Stomach (tissue), 8 donors: ENCODE measurements at regions not wholly inside any gene's neighbourhood (a gene's known extent, or its start where the extent isn't known, plus 50 kb on each side); places are given as distances from the start of the nearest gene placed in this dataset.

Source experiments
- DNase-seq, 2 donors: peaks; one replicate each; pipeline versions ENCODE4 v3.0.0 to v3.0.0-alpha.2; 2013 to 2019
- H3K27ac ChIP-seq, 5 donors: fragments of 200-600 bp in 4 of 5; sonication (generic) in 4 of 5; one replicate each; pipeline ENCODE4 v1.5.1; 2013 to 2019; ENCODE audit warnings: mild to moderate bottlenecking in 1 of 5, moderate library complexity in 1 of 5
- H3K27me3 ChIP-seq, 3 donors: fragments of 200-600 bp; sonication (generic); one replicate each; pipeline ENCODE4 v1.5.1; 2017 to 2019; ENCODE audit warnings: mixed run types in 1 of 3
- H3K36me3 ChIP-seq, 4 donors: fragments of 200-600 bp; sonication (generic); 1 replicate in 3 of 4; 2 replicates in 1 of 4; pipeline ENCODE4 v1.5.1; 2016 to 2019
- H3K4me1 ChIP-seq, 4 donors: fragments of 200-600 bp; sonication (generic); one replicate each; pipeline ENCODE4 v1.5.1; 2016 to 2019
- H3K4me3 ChIP-seq, 4 donors: fragments of 200-600 bp; sonication (generic) in 3 of 4; one replicate each; pipeline ENCODE4 v1.5.1; 2016 to 2019; ENCODE audit warnings: mild to moderate bottlenecking in 1 of 4
- H3K9me3 ChIP-seq, 4 donors: fragments of 200-600 bp; sonication (generic); one replicate each; pipeline ENCODE4 v1.5.1; 2016 to 2019
- CTCF ChIP-seq, 7 experiments: fragments of 450-650 bp in 4 of 7; fragments of 200-600 bp in 3 of 7; sonication (generic) in 3 of 7; IDR thresholded peaks; one replicate each; pipeline ENCODE4 v1.5.1; 2016 to 2019; ENCODE audit warnings: antibody characterized with exemption in 7 of 7, control low read depth in 2 of 7, mild to moderate bottlenecking in 1 of 7
- EP300 ChIP-seq: sonication (generic); formaldehyde crosslinking; IDR thresholded peaks from one replicate; pipeline ENCODE4 v1.6.1; 2017; ENCODE audit warnings: antibody characterized with exemption
- POLR2A ChIP-seq, 4 donors: fragments of 450-650 bp; IDR thresholded peaks; one replicate each; pipeline ENCODE4 v1.6.1; 2016; ENCODE audit warnings: antibody characterized with exemption in 4 of 4, control low read depth in 2 of 4, mild to moderate bottlenecking in 1 of 4, moderate library complexity in 1 of 4
- POLR2AphosphoS5 ChIP-seq, 3 donors: sonication (generic); formaldehyde crosslinking; IDR thresholded peaks; one replicate each; pipeline ENCODE4 v1.6.1; 2016; ENCODE audit warnings: antibody characterized with exemption in 3 of 3
- WGBS, 5 donors: extraction: QIAGEN DNeasy Blood & Tissue Kit in 3 of 5; methylation state at CpG; one replicate each; pipeline versions ENCODE4 v1.1.5 to v1.1.7; 2013 to 2018; 5-methylcytosine and 5-hydroxymethylcytosine counted together
- intact Hi-C: fragments of 100-400 bp; cut with DNase I; formaldehyde crosslinking; loops from one replicate; pipeline ENCODE4 v1.15.1; 2023; ENCODE audit warnings: low total_unique reads
- donor health status: healthy with polysubstance abuse.
- donor health status: Bipolar disorder and iron deficiency.
- donor health status: healthy.

GRCh38 chr4:111685205-111685604 lies 460.0 kb upstream of the FAM241A start:
- Histone ChIP-seq H3K4me3 (no peak overlapping the region), H3K9me3 (no peaks in the 10 kb centered on the region), H3K27ac (no peak overlapping the region), H3K36me3 (no peaks in the 10 kb centered on the region), H3K4me1 (peaks cover 0 to 10% (median 2%) of the 10 kb centered on the region in 4 donors), H3K27me3 (no peaks in the 10 kb centered on the region)
- no peak for TF ChIP-seq POLR2A (IDR thresholded peaks at IDR 0.05)
- TF ChIP-seq POLR2AphosphoS5 (IDR thresholded peaks at IDR 0.05): no peak
- TF ChIP-seq CTCF (IDR thresholded peaks at IDR 0.05): no peak
- no peak for TF ChIP-seq EP300
- intact Hi-C loops: no loop called here
- 84 to 91% (median 89%) methylated on average over 3 of the region's 3 CpGs for WGBS, 5 donors
- DNase-seq: no peak

- TF ChIP-seq POLR2A (IDR thresholded peaks at IDR 0.05): no peak
- no peak for TF ChIP-seq EP300
- peak in 2 of 3 donors; percentile 15 to 31 for TF ChIP-seq POLR2AphosphoS5 (IDR thresholded peaks at IDR 0.05)
- TF ChIP-seq CTCF (IDR thresholded peaks at IDR 0.05): no peak
- no peaks in the 10 kb centered on the region for H3K36me3 ChIP-seq
- no peak overlapping the region for H3K4me3 ChIP-seq
- H3K27ac ChIP-seq: no peak overlapping the region
- DNase-seq: peak in 1 of 2 donors; percentile 43
- H3K4me1 ChIP-seq: peaks cover 0 to 17% (median 2%) of the 10 kb centered on the region in 4 donors
- intact Hi-C loops: no loop called here
- H3K27me3 ChIP-seq: no peaks in the 10 kb centered on the region
- H3K9me3 ChIP-seq: no peaks in the 10 kb centered on the region
These were observed 456.0 kb upstream of the FAM241A start for GRCh38 chr4:111689214-111689613.

GRCh38 chr4:111689731-111690130 lies 455.5 kb upstream of the FAM241A start:
- WGBS, 5 donors: 0 to 63% (median 57%) methylated on average over 1 of the region's 1 CpG
- Histone ChIP-seq H3K4me3 (no peak overlapping the region), H3K36me3 (no peaks in the 10 kb centered on the region), H3K4me1 (peaks cover 0 to 17% (median 2%) of the 10 kb centered on the region in 4 donors), H3K27me3 (no peaks in the 10 kb centered on the region), H3K27ac (no peak overlapping the region), H3K9me3 (no peaks in the 10 kb centered on the region)
- TF ChIP-seq CTCF (IDR thresholded peaks at IDR 0.05) (no peak), POLR2AphosphoS5 (IDR thresholded peaks at IDR 0.05) (no peak), EP300 (no peak), POLR2A (IDR thresholded peaks at IDR 0.05) (no peak)
- DNase-seq: no peak
- intact Hi-C loops: no loop called here

- H3K27ac ChIP-seq: no peak overlapping the region
- DNase-seq: peak in 1 of 2 donors; percentile 7
- H3K36me3 ChIP-seq: no peaks in the 10 kb centered on the region
- peaks cover 0 to 36% (median 11%) of the 10 kb centered on the region in 4 donors for H3K4me1 ChIP-seq
- 52 to 71% (median 66%) methylated on average over 2 of the region's 2 CpGs for WGBS, 5 donors
- no peak overlapping the region for H3K4me3 ChIP-seq
- H3K27me3 ChIP-seq: no peaks in the 10 kb centered on the region
- H3K9me3 ChIP-seq: no peaks in the 10 kb centered on the region
- TF ChIP-seq CTCF (IDR thresholded peaks at IDR 0.05) (no peak), POLR2AphosphoS5 (IDR thresholded peaks at IDR 0.05) (no peak), EP300 (no peak), POLR2A (IDR thresholded peaks at IDR 0.05) (no peak)
- intact Hi-C loops: no loop called here
These were observed 451.5 kb upstream of the FAM241A start for GRCh38 chr4:111693758-111694157.
